PC-3 (cell line): ENCODE measurements at regions not wholly inside any gene's neighbourhood (a gene's known extent, or its start where the extent isn't known, plus 50 kb on each side); places are given as distances from the start of the nearest gene placed in this dataset.

Experiments used
- ATAC-seq: fragments of 200-7000 bp; cut with Tn5 transposase; 2 replicates; pipeline ENCODE4 v1.9.1; 2020; ENCODE audit warnings: mild to moderate bottlenecking, moderate library complexity
- BruUV-seq: library from RNA; stranded (reverse); fragments of 400-500 nt; replicated peaks from 2 replicates; lab custom pipeline; 2021; lab: Mats Ljungman, UMichigan
- CTCF ChIA-PET: fragments of 300-600 bp; sonication (Branson Sonifier 250); formaldehyde crosslinking; loops from one replicate; lab custom pipeline; 2022; ENCODE audit warnings: antibody characterized with exemption; lab: Charles Lee
- POLR2A ChIA-PET: fragments of 300-600 bp; sonication (Branson Sonifier 250); formaldehyde crosslinking; loops from one replicate; lab custom pipeline; 2022; ENCODE audit warnings: antibody characterized with exemption; ENCODE audit not compliant: unreplicated experiment; lab: Charles Lee
- DNase-seq: peaks from one replicate; pipeline ENCODE4 v3.0.0-alpha.2; 2015
- H2AFZ ChIP-seq: fragments of 300-600 bp; sonication (generic); 2 replicates; pipeline ENCODE4 v1.6.0; 2016; ENCODE audit warnings: antibody characterized with exemption, low read length
- H3F3A ChIP-seq: fragments of 300-600 bp; sonication (generic); one replicate; pipeline ENCODE4 v1.6.0; 2017; ENCODE audit warnings: antibody characterized with exemption, low read length, control low read depth, mild to moderate bottlenecking; ENCODE audit not compliant: unreplicated experiment
- H3K27ac ChIP-seq: fragments of 300-600 bp; sonication (generic); 2 replicates; pipeline ENCODE4 v1.5.1; 2016; ENCODE audit warnings: mild to moderate bottlenecking, low read length
- H3K27me3 ChIP-seq: fragments of 300-600 bp; sonication (generic); 2 replicates; pipeline ENCODE4 v1.6.1; 2016; ENCODE audit warnings: low read length, mixed read lengths
- H3K36me3 ChIP-seq: fragments of 300-600 bp; sonication (generic); 2 replicates; pipeline ENCODE4 v1.6.1; 2016; ENCODE audit warnings: low read depth, mixed run types, low read length, mixed read lengths
- H3K4me1 ChIP-seq: fragments of 300-600 bp; sonication (generic); 2 replicates; pipeline ENCODE4 v1.5.1; 2016; ENCODE audit warnings: low read length; ENCODE audit not compliant: insufficient read depth
- H3K4me2 ChIP-seq: fragments of 300-600 bp; sonication (generic); 2 replicates; pipeline ENCODE4 v1.6.0; 2016; ENCODE audit warnings: low read length
- H3K4me3 ChIP-seq: fragments of 300-600 bp; sonication (generic); 2 replicates; pipeline ENCODE4 v1.5.1; 2016; ENCODE audit warnings: mild to moderate bottlenecking, low read length, mixed read lengths
- H3K79me2 ChIP-seq: fragments of 300-600 bp; sonication (generic); 2 replicates; pipeline ENCODE4 v1.6.1; 2017; ENCODE audit warnings: low read length, mixed read lengths
- H3K9ac ChIP-seq: fragments of 300-600 bp; sonication (generic); 2 replicates; pipeline ENCODE4 v1.6.0; 2016; ENCODE audit warnings: mild to moderate bottlenecking, low read length
- H3K9me2 ChIP-seq: fragments of 300-600 bp; sonication (generic); replicated peaks from 2 replicates; pipeline ENCODE4 v1.6.1; 2016; ENCODE audit warnings: mixed run types, low read length, mixed read lengths
- H3K9me3 ChIP-seq: fragments of 300-600 bp; sonication (generic); 2 replicates; pipeline ENCODE4 v1.6.1; 2016; ENCODE audit warnings: low read length, mixed read lengths
- H4K20me1 ChIP-seq: fragments of 300-600 bp; sonication (generic); 2 replicates; pipeline ENCODE4 v1.6.1; 2016; ENCODE audit warnings: low read length, mixed read lengths
- CTCF ChIP-seq: fragments of 300-600 bp; sonication (generic); conservative IDR thresholded peaks from 2 replicates; pipeline ENCODE4 v1.5.1; 2017; ENCODE audit warnings: antibody characterized with exemption, low read depth, mild to moderate bottlenecking, low read length
- EZH2 ChIP-seq: fragments of 300-600 bp; sonication (generic); IDR thresholded peaks from one replicate; pipeline ENCODE4 v1.6.1; 2017; ENCODE audit warnings: antibody characterized with exemption, mild to moderate bottlenecking, low read length; ENCODE audit not compliant: unreplicated experiment
- EZH2phosphoT487 ChIP-seq: fragments of 300-600 bp; sonication (generic); IDR thresholded peaks from 2 replicates; pipeline ENCODE4 v1.6.1; 2018; ENCODE audit warnings: mild to moderate bottlenecking, antibody characterized with exemption, low read length, borderline replicate concordance
- intact Hi-C: fragments of 100-400 bp; cut with micrococcal nuclease; formaldehyde crosslinking; loops from 2 replicates; pipeline ENCODE4 v1.9.0; 2023

GRCh38 chr10:21243748-21244257, 281.7 kb downstream of the SKIDA1 start:
- H3K4me3 ChIP-seq = no peak overlapping the region
- intact Hi-C loops = no loop called here
- ChIA-PET POLR2A (no interaction called here), CTCF (no interaction called here)
- H3K27me3 ChIP-seq = no peaks in the 10 kb centered on the region
- H3K4me1 ChIP-seq = no peaks in the 10 kb centered on the region
- H3K9ac ChIP-seq = no peak overlapping the region
- DNase-seq = no peak
- H2AFZ ChIP-seq = no peak overlapping the region
- H3K79me2 ChIP-seq = no peaks in the 10 kb centered on the region
- TF ChIP-seq EZH2phosphoT487 (no peak), CTCF (no peak), EZH2 (no peak)
- BruUV-seq = no TSS peak
- no peak overlapping the region for H3K27ac ChIP-seq
- no peaks in the 10 kb centered on the region for H3K9me2 ChIP-seq
- H3F3A ChIP-seq = no peaks in the 10 kb centered on the region
- no peak overlapping the region for H3K4me2 ChIP-seq
- no peaks in the 10 kb centered on the region for H3K36me3 ChIP-seq
- no peaks in the 10 kb centered on the region for H4K20me1 ChIP-seq
- no peak for ATAC-seq
- H3K9me3 ChIP-seq = no peaks in the 10 kb centered on the region

GRCh38 chr10:21242915-21243314, 282.6 kb downstream of the SKIDA1 start:
- Histone ChIP-seq H3F3A (no peaks in the 10 kb centered on the region), H3K27me3 (no peaks in the 10 kb centered on the region), H3K9me2 (no peaks in the 10 kb centered on the region), H3K79me2 (no peaks in the 10 kb centered on the region), H3K36me3 (no peaks in the 10 kb centered on the region), H2AFZ (no peak overlapping the region), H3K9ac (no peak overlapping the region), H4K20me1 (no peaks in the 10 kb centered on the region), H3K4me3 (no peak overlapping the region), H3K4me1 (peaks cover 1% of the 10 kb centered on the region; the same call in 1 of the 2 replicates), H3K4me2 (no peak overlapping the region), H3K9me3 (no peaks in the 10 kb centered on the region), H3K27ac (no peak overlapping the region)
- intact Hi-C loops = no loop called here
- BruUV-seq = no TSS peak
- POLR2A ChIA-PET = no interaction called here
- ATAC-seq (no peak), DNase-seq (no peak)
- CTCF ChIA-PET = no interaction called here
- TF ChIP-seq EZH2 (no peak), CTCF (no peak), EZH2phosphoT487 (no peak)

DNA sequence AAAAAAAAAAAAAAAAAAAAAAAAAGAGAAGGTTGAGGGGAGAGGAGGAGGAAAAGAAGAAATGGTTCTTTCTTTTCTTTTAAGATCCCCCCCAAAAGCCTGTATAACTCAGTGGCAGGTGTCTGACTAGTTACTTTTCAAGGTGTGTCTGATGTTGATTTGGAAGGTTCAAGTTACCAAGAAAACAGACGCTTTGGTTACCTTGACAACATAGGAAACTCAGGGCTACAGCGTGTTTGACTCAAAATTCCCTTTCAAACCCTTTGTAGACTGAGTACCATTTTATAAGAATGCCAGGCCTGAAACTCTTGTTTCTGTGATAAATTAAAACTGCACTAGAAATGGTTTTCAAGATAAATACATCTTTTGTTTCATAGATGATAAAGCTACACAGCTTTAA, 286.8 kb downstream of the SKIDA1 start:
- TF ChIP-seq CTCF (no peak), EZH2 (no peak), EZH2phosphoT487 (no peak)
- H3K36me3 ChIP-seq = no peaks in the 10 kb centered on the region
- peak; percentile 3 for DNase-seq
- BruUV-seq = no TSS peak
- no peaks in the 10 kb centered on the region for H3K27me3 ChIP-seq
- no peak for ATAC-seq
- ChIA-PET CTCF (interaction anchor here (0.5 kb wide), 1 partner anchor 8 kb away, joined by 4 read pairs; no protein-coding TSS in a partner anchor), POLR2A (no interaction called here)
- intact Hi-C loops = no loop called here
- no peak overlapping the region for H3K4me2 ChIP-seq
- H3K79me2 ChIP-seq = no peaks in the 10 kb centered on the region
- H3K9me2 ChIP-seq = no peaks in the 10 kb centered on the region
- no peak overlapping the region for H2AFZ ChIP-seq
- peaks cover 4% of the 10 kb centered on the region; the same call in 1 of the 2 replicates for H3K4me1 ChIP-seq
- H3K27ac ChIP-seq = no peak overlapping the region
- H3K9ac ChIP-seq = no peak overlapping the region
- no peaks in the 10 kb centered on the region for H4K20me1 ChIP-seq
- H3F3A ChIP-seq = no peaks in the 10 kb centered on the region
- H3K4me3 ChIP-seq = no peak overlapping the region
- no peaks in the 10 kb centered on the region for H3K9me3 ChIP-seq
